Retina (tissue), 1 donor: ENCODE measurements at regions not wholly inside any gene's neighbourhood (a gene's known extent, or its start where the extent isn't known, plus 50 kb on each side); places are given as distances from the start of the nearest gene placed in this dataset.
A peak's percentile ranks its signal among the peaks of the same experiment; 100 is the strongest.

Experiments
- DNase-seq: peaks from one replicate; pipeline ENCODE4 v3.0.0-alpha.2; 2016

DNA sequence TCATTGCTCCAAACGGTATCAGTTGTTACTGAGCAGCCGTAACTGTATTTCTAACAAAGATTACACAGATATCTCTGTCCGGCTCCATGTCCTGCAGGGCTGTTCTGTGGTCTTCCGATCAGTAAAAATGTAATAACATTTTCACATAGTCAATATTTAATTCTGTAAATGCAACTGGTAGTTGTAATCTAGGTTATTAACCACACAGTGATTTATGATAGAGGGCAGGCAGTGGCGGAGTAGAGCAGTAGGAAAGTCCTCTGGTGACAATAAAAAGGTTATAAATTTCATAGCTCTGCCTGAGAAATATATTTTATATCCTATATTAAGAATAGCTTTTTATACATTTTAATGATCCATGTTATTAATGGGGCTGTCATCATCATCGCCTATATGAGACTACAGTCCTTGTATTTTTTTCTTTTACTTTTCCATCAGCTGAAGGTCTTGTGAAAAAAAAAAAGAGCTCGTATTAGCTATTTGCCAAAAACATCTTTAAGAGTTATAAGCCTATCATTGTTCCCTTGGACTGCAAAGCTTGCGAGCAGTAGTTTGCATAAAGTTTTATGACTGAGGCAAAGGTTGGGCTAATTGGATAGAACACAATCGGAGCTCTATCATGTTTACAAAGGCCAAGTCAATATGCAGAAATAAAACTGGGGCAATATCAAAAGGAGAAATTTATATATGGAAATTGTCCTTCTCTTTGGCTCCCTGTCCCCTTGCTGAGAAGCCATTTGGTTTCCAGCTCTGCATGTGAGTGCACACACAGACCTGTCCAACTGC is 648.0 kb downstream of the IRX1 start:
- no peak for DNase-seq

- no peak for DNase-seq
Observed at GRCh38 chr5:4244306-4244705, 648.7 kb downstream of the IRX1 start.

DNA sequence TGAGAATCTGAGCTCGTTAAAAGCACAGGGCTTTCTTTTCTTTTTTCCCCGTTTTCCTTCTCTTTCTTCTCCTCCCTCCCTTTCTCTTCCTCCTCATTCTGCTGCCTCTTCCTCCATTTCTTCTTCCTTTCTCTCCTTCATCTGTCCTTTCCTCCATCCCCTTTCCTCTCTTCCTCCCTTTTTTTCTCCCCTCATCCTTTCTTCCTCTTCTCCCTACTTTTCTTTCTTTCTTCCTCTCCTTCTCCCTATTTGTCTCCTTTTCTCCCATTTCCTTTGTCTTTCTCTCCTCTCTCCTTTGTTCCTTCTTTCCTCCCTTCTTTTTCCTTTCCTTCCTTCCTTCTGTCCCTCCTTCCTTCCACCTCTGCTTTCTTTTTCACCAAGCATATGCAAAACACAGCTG is 649.4 kb downstream of the IRX1 start:
- no peak for DNase-seq

- DNase-seq, result no peak
Observed at GRCh38 chr5:4245511-4245910, 649.9 kb downstream of the IRX1 start.

GRCh38 chr5:4246447-4246846 is 650.8 kb downstream of the IRX1 start:
- DNase-seq, result no peak

GRCh38 chr5:4250254-4250653 is 654.6 kb downstream of the IRX1 start:
- DNase-seq, result no peak

- DNase-seq, result no peak
Observed at GRCh38 chr5:4252385-4252784, 656.8 kb downstream of the IRX1 start.

DNA sequence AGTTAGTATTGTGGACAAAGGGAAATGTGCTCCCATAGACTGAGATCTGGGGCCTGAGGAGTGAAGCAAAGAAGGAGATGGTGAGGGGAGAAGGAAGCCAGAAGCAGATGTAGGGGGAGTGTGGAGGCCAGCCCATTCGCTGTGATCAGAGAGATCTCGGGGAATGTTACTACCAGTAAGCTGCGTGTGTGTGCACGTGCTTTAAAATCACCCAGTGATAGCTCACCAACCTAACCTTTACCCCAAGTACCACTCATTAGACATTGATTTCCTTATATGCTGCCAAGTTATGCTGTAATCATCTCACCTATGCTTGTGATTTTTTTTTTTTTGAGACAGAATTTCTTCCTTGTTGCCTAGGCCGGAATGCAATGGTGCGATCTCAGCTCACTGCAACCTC is 659.1 kb downstream of the IRX1 start:
- no peak for DNase-seq

DNA sequence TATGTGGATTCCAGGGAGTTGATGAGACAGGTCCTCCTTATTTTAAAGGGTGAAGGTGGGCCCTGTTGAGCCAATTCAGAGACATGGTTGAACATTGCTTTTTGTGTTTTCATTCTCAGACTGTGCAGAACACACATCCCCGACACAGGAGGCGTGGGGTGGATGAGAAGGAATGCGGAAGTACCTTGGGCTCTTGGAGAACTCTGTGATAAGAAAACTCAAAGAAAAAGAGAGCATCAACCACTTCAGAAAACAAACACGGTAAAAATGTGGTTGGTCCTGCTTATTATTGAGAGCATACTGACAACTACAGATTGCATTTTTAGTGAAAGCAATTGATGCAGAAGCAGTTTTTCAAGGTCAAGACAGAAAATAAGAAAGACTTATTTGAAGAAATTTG is 659.8 kb downstream of the IRX1 start:
- DNase-seq, result no peak

DNA sequence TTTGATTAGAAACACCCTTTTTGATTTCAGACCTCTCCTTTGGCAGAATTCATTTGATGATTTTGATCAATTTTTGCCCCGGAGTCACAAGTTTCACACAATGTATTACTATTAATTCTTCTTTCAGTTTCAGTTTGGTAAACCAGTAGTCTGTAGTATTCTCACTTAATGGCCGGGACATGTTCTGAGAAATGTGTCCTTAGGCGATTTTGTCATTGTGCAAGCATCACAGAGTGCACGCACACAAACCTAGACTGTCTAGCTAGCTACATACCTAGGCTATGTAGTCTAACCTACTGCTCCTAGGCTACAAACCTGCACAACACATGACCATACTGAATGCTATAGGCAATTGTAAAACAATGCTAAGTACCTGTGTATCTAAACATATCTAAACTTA is 662.5 kb downstream of the IRX1 start:
- DNase-seq, result no peak

DNA sequence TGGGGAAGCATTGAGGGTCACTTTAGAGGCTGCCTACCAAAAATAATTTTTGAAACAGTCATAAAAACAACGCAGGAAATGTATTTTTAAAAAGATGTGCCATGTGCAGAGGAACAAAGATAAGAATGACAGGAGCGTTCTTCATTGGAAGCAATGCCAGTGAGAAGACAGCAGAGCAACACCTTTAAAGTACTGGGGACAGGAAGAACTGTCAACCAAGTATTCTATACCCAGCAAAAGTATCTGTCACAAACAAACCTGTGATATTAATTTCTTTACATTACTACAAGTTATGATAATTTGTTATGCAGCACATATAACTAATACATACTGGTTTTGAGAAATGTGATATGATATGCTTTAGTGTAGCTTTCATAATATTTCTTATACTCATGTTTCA is 675.6 kb downstream of the IRX1 start:
- DNase-seq, result no peak

GRCh38 chr5:4275232-4275631 is 679.6 kb downstream of the IRX1 start:
- DNase-seq, result no peak

DNA sequence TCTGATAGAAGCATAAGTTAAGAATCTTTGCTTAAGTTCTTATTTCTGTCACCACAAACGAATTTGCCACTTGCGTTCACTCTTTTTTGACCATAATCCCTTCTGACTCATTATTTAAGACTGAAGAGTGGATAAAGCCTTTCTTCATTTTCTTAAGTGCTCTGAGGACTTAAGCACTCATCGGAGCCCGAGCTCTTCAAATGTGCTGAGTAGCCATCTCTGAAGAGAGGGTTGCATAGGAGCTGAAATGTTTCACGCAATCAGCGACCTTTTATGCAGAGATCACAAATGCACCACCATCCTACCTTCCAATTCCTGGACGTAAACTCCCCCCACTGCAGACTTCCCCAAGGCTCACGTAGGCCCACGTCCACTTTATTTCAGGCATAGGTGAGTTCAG is 699.2 kb downstream of the IRX1 start:
- DNase-seq, result peak; percentile 34

GRCh38 chr5:4295663-4296339 is 700.2 kb downstream of the IRX1 start:
- DNase-seq, result peak; percentile 82

DNA sequence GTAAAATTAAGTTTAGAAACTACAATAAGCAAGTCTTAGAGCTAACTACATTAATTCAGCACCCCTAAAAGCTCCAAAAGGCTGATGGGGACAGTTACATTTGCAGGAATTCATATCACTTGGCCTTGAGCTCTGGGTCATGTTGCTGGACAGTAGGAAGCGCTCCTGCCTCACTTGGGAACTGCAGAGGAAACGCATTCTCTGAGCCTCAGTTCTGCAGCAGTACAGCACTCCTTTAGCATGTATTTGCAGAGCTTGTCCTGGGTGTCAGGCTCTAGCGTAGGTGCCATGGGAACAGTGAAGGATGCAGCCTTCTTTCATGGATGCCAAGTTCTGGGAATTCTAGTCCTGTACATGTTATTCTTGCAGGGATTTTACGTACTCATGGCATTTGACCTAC is 710.4 kb downstream of the IRX1 start:
- no peak for DNase-seq

GRCh38 chr5:4309026-4309425 is 713.4 kb downstream of the IRX1 start:
- no peak for DNase-seq

DNA sequence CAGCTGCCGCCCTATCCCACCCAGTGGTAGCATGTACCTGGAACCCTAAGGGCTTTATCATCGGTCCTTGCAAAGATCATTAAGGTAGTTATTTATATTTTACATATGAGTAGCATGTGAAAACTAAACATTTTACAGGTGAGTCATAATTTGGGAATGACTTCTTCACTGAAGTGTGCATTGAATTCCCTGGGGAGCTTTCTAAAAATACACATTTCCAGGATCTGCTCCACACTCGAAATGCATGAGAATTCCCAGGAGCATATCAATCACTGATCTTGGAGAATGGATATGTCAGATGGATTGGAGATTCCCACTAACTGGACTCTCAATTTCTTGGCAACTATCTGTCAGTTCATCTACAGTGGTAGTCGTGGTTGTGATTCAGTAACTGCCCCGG is 717.5 kb downstream of the IRX1 start:
- DNase-seq, result no peak

DNA sequence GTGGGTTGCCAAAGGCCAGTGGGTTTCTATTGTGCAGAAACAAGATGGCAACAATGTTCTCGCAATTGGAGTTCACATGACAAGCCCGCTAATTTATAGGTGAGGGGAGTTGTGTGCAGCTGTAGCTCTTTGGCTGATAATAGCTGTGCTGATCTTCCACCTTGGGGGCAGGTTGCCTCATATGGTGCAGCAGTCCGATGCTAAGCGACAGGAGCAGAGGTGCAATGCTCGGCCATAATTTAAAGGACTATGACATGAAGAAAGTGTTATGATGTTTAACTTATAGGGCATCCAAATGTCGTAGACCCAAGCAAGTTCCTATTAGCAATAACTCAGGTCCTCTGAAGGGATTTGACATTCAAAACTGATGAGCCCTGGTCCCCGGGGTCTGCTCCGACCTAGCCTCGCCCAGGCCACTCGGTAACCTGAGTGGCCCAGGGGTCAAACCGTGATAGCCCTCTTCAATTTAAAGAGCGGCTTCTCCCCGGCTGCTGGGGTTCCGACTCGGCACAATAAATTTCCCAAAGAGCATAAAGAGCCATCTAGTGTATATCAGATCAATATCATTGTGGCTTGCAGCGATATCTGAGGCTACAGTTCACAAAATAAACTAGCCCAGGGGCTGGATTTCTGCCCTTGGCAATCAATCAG is 724.0 kb downstream of the IRX1 start:
- peak; percentile 9 for DNase-seq

DNA sequence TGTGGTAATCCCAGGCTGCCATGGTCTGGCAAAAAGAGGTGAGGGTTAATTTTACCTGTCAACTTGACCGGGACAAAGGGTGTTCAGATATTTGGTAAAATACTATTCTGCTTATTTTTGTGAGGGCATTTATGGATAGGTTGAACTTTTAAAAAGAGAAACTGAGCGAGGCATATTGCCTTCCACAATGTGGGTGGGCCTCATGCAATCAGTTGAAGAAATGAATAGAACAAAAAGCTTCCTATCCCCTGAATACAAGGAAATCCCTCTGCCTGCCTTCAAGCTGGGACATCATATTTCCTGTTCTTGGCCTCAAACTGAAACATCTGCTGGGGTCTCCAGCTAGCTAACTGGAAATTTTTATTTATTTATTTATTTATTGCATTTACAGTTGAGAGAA is 734.7 kb downstream of the IRX1 start:
- DNase-seq, result no peak

DNA sequence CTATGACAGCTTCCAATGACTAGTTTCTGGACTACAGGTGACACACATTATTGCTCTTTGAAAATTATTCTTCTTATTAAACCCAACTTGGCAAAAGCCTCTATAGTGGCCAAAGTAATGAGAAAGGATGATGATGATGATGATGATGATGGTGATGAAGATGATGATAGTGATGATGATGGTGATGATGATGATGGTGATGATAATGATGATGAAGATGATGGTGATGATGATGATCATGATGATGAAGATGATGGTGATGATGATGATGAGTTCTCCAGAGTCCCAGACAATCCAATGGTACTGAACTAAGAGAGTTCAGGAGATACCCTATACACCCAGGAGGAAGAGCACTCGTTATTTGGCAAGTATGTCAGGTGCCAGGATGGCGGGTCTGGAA is 739.4 kb downstream of the IRX1 start:
- DNase-seq, result no peak

DNA sequence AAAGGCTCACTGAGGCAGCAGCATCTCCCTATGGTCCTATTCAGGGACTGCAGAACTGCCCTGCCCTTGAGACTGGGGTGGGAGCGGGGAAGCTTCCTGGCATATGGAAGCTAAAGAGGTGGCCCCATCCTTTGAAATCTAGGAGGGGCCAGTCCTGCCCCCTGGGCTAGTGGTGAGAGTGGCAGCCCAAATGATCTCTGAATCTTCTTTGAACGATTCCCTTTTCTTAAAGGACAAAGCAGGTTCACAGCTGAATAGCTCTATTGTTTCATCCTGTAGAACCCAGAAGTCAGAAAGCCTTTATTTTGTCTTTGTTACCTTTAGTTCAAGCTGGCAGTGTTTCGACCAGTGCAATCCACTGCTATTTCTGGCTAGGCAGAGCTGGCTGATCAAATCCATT is 741.9 kb downstream of the IRX1 start:
- no peak for DNase-seq

- no peak for DNase-seq
Observed at GRCh38 chr5:4339949-4340348, 744.3 kb downstream of the IRX1 start.

GRCh38 chr5:4345850-4346249 is 750.2 kb downstream of the IRX1 start:
- DNase-seq, result no peak

GRCh38 chr5:4348423-4348822 is 752.8 kb downstream of the IRX1 start:
- DNase-seq, result peak; percentile 8
